Activated B cell treated with CpG ODN at 0.5 μM for 24 hours (primary cell): ENCODE measurements at regions not wholly inside any gene's neighbourhood (a gene's known extent, or its start where the extent isn't known, plus 50 kb on each side); places are given as distances from the start of the nearest gene placed in this dataset.

Experiments used
- ATAC-seq: fragments of 200-7000 bp; cut with Tn5 transposase; one replicate; pipeline ENCODE4 v1.10.0; 2021; ENCODE audit warnings: low read depth, mild to moderate bottlenecking, moderate library complexity
- CTCF ChIA-PET: fragments of 350-600 bp; sonication (Branson Sonifier 250); formaldehyde crosslinking; loops from one replicate; lab custom pipeline; 2021; ENCODE audit warnings: antibody characterized with exemption; lab: Charles Lee
- POLR2A ChIA-PET: fragments of 350-600 bp; sonication (Branson Sonifier 250); formaldehyde crosslinking; loops from one replicate; lab custom pipeline; 2021; ENCODE audit warnings: antibody characterized with exemption; lab: Charles Lee
- DNase-seq: peaks from one replicate; pipeline ENCODE4 v3.0.0; 2022
- H3K27ac Mint-ChIP-seq: one replicate; pipeline ENCODE4 v1.8.0; 2020; ENCODE audit warnings: mixed read lengths
- H3K27me3 Mint-ChIP-seq: one replicate; pipeline ENCODE4 v1.8.0; 2021; ENCODE audit warnings: mixed read lengths
- H3K36me3 Mint-ChIP-seq: one replicate; pipeline ENCODE4 v1.8.0; 2021; ENCODE audit warnings: low read depth, mixed read lengths
- H3K4me1 Mint-ChIP-seq: one replicate; pipeline ENCODE4 v1.8.0; 2021; ENCODE audit warnings: mixed read lengths
- H3K4me3 Mint-ChIP-seq: one replicate; pipeline ENCODE4 v1.8.0; 2020; ENCODE audit warnings: mild to moderate bottlenecking, mixed read lengths
- H3K9me3 Mint-ChIP-seq: one replicate; pipeline ENCODE4 v1.8.0; 2020; ENCODE audit warnings: mixed read lengths
- intact Hi-C: fragments of 100-400 bp; cut with micrococcal nuclease; formaldehyde crosslinking; loops from one replicate; pipeline ENCODE4 v1.15.1; 2024
- TF ChIP-seq, protein P1 (sequence below): fragments of 200-600 bp; IDR thresholded peaks from one replicate; pipeline ENCODE4 v1.8.0; 2022; ENCODE audit warnings: antibody characterized with exemption, mild to moderate bottlenecking

DNA sequence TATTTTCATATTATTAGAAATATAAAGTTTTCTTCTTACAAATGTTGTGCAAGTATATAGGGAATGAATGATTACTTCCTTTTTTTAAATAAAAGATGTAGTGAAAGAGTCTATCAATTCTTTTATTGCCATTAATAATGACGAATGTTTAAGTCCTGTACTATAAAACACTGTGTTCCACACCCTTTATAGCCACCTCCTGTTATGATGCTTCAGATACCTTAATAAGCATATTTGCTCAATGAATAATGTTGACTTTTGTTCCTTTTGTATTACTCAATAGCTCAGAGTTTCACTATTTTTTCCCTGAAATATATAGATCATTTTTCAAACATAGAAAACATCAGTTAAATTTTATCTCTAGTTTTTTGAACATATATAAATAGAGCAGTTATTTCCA is 378.2 kb upstream of the THBS1 start:
- Mint-ChIP-seq H3K4me3 (no peak overlapping the region), H3K36me3 (no peaks in the 10 kb centered on the region), H3K27me3 (peaks cover 2% of the 10 kb centered on the region), H3K4me1 (no peaks in the 10 kb centered on the region), H3K9me3 (no peaks in the 10 kb centered on the region), H3K27ac (no peak overlapping the region)
- ATAC-seq (no peak), DNase-seq (no peak)
- intact Hi-C loops = no loop called here
- POLR2A ChIA-PET = no interaction called here
- TF ChIP-seq, protein P1, sequence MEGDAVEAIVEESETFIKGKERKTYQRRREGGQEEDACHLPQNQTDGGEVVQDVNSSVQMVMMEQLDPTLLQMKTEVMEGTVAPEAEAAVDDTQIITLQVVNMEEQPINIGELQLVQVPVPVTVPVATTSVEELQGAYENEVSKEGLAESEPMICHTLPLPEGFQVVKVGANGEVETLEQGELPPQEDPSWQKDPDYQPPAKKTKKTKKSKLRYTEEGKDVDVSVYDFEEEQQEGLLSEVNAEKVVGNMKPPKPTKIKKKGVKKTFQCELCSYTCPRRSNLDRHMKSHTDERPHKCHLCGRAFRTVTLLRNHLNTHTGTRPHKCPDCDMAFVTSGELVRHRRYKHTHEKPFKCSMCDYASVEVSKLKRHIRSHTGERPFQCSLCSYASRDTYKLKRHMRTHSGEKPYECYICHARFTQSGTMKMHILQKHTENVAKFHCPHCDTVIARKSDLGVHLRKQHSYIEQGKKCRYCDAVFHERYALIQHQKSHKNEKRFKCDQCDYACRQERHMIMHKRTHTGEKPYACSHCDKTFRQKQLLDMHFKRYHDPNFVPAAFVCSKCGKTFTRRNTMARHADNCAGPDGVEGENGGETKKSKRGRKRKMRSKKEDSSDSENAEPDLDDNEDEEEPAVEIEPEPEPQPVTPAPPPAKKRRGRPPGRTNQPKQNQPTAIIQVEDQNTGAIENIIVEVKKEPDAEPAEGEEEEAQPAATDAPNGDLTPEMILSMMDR = no peak
- CTCF ChIA-PET = no interaction called here

DNA sequence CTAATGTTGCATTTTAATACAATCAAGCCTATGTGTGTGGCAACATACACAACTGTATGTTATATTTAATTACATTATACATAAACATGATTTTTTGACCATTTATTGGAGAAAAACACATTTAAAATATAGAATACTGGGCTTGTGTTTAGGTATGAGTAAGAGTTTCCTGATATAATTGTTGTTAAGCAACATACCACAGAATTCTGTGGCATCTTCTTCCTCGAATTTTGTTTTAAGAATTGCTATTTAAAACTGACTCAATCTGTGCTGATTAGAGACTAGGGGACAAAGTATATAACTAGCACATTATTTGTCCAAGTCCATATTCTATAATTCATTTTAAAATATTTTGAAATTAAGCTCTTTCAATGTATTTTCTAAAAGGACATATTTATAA is 376.8 kb upstream of the THBS1 start:
- no peak overlapping the region for H3K4me3 Mint-ChIP-seq
- no peaks in the 10 kb centered on the region for H3K36me3 Mint-ChIP-seq
- no peaks in the 10 kb centered on the region for H3K9me3 Mint-ChIP-seq
- ChIA-PET POLR2A (no interaction called here), CTCF (no interaction called here)
- H3K27me3 Mint-ChIP-seq = peaks cover 2% of the 10 kb centered on the region
- H3K4me1 Mint-ChIP-seq = no peaks in the 10 kb centered on the region
- intact Hi-C loops = no loop called here
- H3K27ac Mint-ChIP-seq = no peak overlapping the region
- TF ChIP-seq, protein P1 = no peak
- no peak for ATAC-seq
- no peak for DNase-seq

DNA sequence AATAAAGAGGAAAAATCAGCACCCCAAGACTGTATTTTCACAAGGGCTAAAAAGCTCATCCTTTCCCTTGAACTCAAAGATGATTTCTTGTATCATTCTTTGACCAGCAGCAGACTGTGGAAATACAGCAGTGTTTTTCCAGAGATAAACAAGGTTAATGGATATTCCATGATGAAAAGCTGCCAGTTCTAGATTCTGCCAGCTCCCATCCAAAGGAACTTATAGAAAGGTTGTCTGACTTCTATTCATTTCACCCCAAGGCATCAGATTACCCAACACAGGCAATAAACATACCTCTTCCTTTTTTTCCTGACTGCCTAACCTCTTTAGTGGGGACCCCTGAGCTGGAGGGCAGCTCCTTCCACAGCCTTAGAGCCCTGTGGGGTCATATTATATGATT is 375.8 kb upstream of the THBS1 start:
- DNase-seq (no peak), ATAC-seq (no peak)
- no peaks in the 10 kb centered on the region for H3K36me3 Mint-ChIP-seq
- no peak overlapping the region for H3K27ac Mint-ChIP-seq
- ChIA-PET CTCF (no interaction called here), POLR2A (no interaction called here)
- no peaks in the 10 kb centered on the region for H3K27me3 Mint-ChIP-seq
- intact Hi-C loops = no loop called here
- H3K9me3 Mint-ChIP-seq = no peaks in the 10 kb centered on the region
- TF ChIP-seq, protein P1 = no peak
- no peak overlapping the region for H3K4me3 Mint-ChIP-seq
- no peaks in the 10 kb centered on the region for H3K4me1 Mint-ChIP-seq

DNA sequence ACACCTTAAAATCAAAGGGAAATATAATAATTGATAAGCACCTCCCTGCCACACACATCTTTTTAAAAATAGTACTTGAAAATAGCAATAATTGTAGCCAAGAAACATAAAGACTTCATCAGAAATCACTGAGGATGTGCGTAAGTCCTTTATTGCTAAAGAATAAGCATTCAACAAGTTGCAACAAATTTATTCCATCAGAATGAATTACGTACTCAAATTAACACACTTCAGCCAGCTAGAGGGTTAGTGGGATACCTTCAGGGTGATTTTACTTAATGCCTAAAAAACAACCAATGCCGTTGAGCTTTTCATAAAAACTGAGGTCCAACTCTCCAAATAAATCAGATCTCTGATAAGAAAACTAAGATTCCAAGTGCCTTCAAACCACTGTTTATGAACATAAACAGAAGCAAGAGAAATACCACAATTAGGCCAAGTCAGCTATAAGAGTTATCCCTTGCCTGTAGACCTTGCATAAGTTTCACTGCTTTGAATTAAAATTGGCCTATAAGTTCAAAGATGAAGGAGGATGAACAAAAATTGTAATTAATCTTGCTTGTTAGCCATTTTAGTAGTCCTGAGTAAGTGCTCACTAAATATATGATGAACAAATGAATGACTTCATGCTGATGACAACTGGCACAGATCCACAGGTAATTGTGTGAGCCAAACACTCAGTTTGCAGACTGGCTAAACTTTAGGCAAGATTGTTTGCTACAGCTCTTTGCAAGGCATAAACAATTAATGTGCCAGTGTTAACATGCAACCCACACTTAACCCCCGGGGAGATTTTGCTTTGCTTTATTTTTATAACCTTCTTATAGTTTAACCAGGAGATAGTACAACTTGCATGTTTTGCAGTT is 375.1 kb upstream of the THBS1 start:
- Mint-ChIP-seq H3K4me1 (no peaks in the 10 kb centered on the region), H3K9me3 (no peaks in the 10 kb centered on the region), H3K27me3 (no peaks in the 10 kb centered on the region), H3K36me3 (no peaks in the 10 kb centered on the region), H3K4me3 (no peak overlapping the region), H3K27ac (no peak overlapping the region)
- TF ChIP-seq, protein P1 = no peak
- ChIA-PET CTCF (no interaction called here), POLR2A (no interaction called here)
- intact Hi-C loops = no loop called here
- ATAC-seq (no peak), DNase-seq (no peak)

DNA sequence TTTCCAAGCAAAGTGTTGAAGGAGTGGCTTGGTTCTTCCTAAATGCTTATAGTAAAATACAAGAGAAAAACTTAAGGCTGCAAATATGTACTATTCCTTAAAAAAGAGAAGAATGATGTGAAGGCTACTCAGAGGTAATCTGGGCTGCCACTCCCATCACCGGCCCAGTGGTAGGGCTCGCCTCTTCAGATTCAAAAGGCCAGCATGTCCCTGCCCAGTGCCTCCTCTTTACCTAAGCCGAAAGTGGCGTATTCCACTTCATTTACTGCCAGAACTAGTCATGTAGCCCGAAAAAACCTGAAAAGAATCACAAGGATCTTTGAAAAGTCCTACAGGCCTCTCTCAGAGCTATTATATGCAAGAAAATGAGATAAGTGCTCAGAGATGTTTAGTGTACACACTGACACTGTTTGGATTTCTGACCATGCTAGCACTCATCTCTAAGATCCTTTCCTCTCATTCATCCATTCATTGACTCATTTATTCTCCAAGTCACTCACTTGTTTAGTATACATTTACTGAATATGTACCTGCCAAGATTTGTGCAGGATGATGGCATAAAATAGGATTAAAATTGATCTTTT is 373.3 kb upstream of the THBS1 start:
- Mint-ChIP-seq H3K36me3 (no peaks in the 10 kb centered on the region), H3K9me3 (no peaks in the 10 kb centered on the region), H3K27ac (no peak overlapping the region), H3K27me3 (no peaks in the 10 kb centered on the region), H3K4me1 (no peaks in the 10 kb centered on the region), H3K4me3 (no peak overlapping the region)
- TF ChIP-seq, protein P1 = no peak
- POLR2A ChIA-PET = no interaction called here
- intact Hi-C loops = no loop called here
- CTCF ChIA-PET = no interaction called here
- DNase-seq (no peak), ATAC-seq (no peak)
